OCI-LY1 (cell line): ENCODE measurements at regions not wholly inside any gene's neighbourhood (a gene's known extent, or its start where the extent isn't known, plus 50 kb on each side); places are given as distances from the start of the nearest gene placed in this dataset.

Source experiments
- CTCF ChIP-seq: fragments of 200-600 bp; sonication (generic), shearing (Covaris generic); IDR thresholded peaks from 2 replicates; pipeline ENCODE4 v1.5.1; 2017; ENCODE audit warnings: mild to moderate bottlenecking, antibody characterized with exemption, low read length, moderate library complexity, mixed read lengths
- EZH2 ChIP-seq: fragments of 200-600 bp; sonication (generic), shearing (Covaris generic); IDR thresholded peaks from 2 replicates; pipeline ENCODE4 v1.8.0; 2017; ENCODE audit warnings: borderline replicate concordance, mixed run types, mild to moderate bottlenecking, antibody characterized with exemption, low read length, moderate library complexity, mixed read lengths

- TF ChIP-seq CTCF (no peak), EZH2 (no peak)
Measured at GRCh38 chr12:111215881-111216280, 153.0 kb downstream of the PHETA1 start.
